ENCODE measurements at regions not wholly inside any gene's neighbourhood (a gene's known extent, or its start where the extent isn't known, plus 50 kb on each side); places are given as distances from the start of the nearest gene placed in this dataset.

DNA sequence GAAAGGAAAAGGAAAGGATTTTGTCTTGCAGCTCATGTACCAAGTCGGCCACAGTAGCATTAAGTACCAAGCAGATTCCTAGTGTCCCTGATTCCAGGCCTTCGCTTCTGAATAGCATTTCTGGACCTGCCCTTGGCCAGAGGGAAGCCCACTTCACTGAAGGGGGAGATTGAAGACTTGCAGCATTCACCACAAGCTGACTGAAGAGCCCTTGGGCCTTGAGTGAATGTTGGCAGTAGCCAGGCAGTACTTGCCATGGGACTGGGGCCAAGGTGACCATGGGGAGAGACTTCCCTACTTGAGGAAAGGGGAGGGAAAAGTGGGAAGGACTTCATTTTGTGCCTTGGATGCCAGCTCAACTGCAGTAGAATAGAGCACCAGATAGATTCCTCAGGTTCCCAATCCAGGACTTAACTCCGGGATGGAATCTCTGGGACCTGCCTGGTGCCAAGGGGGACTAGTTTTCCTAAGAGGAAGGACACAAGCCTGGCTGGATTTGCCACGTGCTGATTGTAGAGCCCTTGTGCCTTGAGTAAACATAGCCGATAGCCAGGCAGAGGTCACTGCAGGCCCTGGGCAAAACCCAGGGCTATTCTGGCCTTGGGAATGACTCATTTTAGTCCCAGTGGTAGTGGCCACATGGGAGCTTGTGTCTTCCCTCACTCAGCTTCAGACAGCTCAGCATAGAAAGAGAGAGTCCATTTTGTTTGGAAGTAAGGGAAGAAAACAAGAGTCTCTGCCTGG is 141.7 kb upstream of the KCND2 start:
- TF ChIP-seq TAF1 (IDR thresholded peaks at IDR 0.05; ENCODE audit: low read depth, low read length) (no peak), POLR2AphosphoS5 (IDR thresholded peaks at IDR 0.05; ENCODE audit: low read depth, low read length) (no peak), POLR2A (IDR thresholded peaks at IDR 0.05; ENCODE audit: low read depth, low read length) (no peak), SPI1 (IDR thresholded peaks at IDR 0.05; ENCODE audit: low read depth, low read length) (no peak), PAX5 (IDR thresholded peaks at IDR 0.05; ENCODE audit: insufficient read depth, low read length, severe bottlenecking) (no peak), POU2F2 (IDR thresholded peaks at IDR 0.05; ENCODE audit: low read depth, low read length) (no peak)
